ENCODE measurements at regions not wholly inside any gene's neighbourhood (a gene's known extent, or its start where the extent isn't known, plus 50 kb on each side); places are given as distances from the start of the nearest gene placed in this dataset.

DNA sequence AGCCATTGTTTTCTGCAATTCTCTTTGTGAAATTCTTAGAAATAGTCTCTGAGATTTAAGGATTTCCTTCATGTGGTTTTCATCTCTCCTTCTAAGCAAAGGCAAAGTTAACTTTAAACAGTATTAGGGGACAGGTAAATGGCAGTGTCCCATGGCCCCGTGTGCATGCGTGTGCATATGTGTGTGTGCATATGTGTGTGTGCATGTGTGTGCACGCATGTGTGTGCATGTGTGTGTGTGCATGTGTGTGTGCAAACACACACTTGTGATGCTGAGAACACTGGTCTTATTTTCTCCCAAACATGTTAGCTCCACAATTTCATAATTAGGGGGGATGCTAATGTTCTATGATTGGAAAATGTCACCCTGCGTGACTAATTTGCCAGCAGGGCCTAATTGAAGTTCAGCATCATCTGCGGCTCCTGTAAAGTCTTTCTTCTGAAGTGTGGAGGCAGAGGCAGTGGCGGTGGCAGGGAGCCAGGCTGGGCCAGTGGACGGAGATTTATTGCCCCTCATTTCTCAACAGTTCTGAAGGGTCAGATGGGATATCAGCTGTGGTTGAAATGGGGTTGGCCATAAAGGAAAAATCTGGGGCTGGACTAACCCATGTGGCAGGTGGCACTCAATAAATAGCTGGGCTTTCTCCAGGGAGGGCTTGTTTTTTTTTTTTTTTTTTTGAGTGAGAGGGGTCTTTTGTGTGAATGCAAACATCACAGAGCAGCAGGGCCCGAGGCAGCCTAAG is 289.3 kb upstream of the PODXL start:
- Histone ChIP-seq H4K20me1 (ENCODE audit: insufficient read depth, low read length) (no peaks in the 10 kb centered on the region), H3K27ac (ENCODE audit: insufficient read depth, low read length) (no peak overlapping the region), H3K14ac (replicated peaks; ENCODE audit: low read depth, low read length) (no peak overlapping the region), H3K56ac (ENCODE audit: extremely low read depth, insufficient read depth, low read length) (no peak overlapping the region), H4K8ac (ENCODE audit: low read depth in 2 of 2, low read length in 2 of 2) (no peak overlapping the region), H3K9ac (ENCODE audit: low read depth, low read length) (no peak overlapping the region), H3K18ac (ENCODE audit: low read depth, low read length) (no peak overlapping the region), H3K4ac (ENCODE audit: low read depth, low read length) (no peak overlapping the region), H3K9me3 (ENCODE audit: control insufficient read depth, insufficient read depth, low read length) (no peaks in the 10 kb centered on the region), H3K4me3 (ENCODE audit: insufficient read depth, low read depth, low read length) (no peak overlapping the region), H3K4me2 (ENCODE audit: low read depth, low read length) (no peak overlapping the region), H3K4me1 (ENCODE audit: control insufficient read depth, insufficient read depth, low read length) (no peaks in the 10 kb centered on the region; the same call in 1 of the 2 replicates), H3K27me3 (ENCODE audit: control insufficient read depth, insufficient read depth, low read length) (0 out of 2 replicates have a peak, but pooled peaks cover 2% of the 10 kb centered on the region), H2AFZ (replicated peaks; ENCODE audit: low read length, poor library complexity) (no peak overlapping the region), H3K79me1 (ENCODE audit: low read depth in 1 of 2, low read length in 2 of 2) (no peaks in the 10 kb centered on the region), H2AK5ac (ENCODE audit: low read depth, low read length) (no peak overlapping the region), H4K91ac (ENCODE audit: insufficient read depth, low read depth, low read length) (no peak overlapping the region), H2AK9ac (replicated peaks; ENCODE audit: low read depth, low read length, poor library complexity) (no peak overlapping the region), H3K36me3 (ENCODE audit: control insufficient read depth, insufficient read depth, low read length) (no peaks in the 10 kb centered on the region), H2BK15ac (ENCODE audit: low read depth, low read length) (no peak overlapping the region), H4K5ac (ENCODE audit: low read depth, low read length) (no peak overlapping the region), H3K9me1 (ENCODE audit: insufficient read depth, low read length) (no peaks in the 10 kb centered on the region), H2BK5ac (ENCODE audit: low read depth, low read length, poor library complexity, severe bottlenecking) (no peak overlapping the region), H2BK120ac (ENCODE audit: low read depth, low read length) (no peak overlapping the region), H2BK20ac (ENCODE audit: low read depth, low read length) (no peak overlapping the region), H3K23ac (ENCODE audit: low read depth, low read length) (no peak overlapping the region)
- in situ Hi-C loops (cut with MboI; ENCODE audit: low sequenced_read_pairs), result no loop called here
- ATAC-seq (ENCODE audit: low read depth) (no peak), DNase-seq (no peak)
- dilution Hi-C loops (cut with HindIII; ENCODE audit: low sequenced_read_pairs, unreplicated experiment), result no loop called here
- CTCF ChIA-PET, result interaction anchor here (0.6 to 1.7 kb wide), 2 partner anchors 13 to 521 kb away, joined by 3 to 7 read pairs; no protein-coding TSS in a partner anchor
- BruUV-seq (replicated peaks), result no TSS peak
- TF ChIP-seq MAFK (IDR thresholded peaks at IDR 0.05; ENCODE audit: low read depth, low read length) (no peak), RFX5 (IDR thresholded peaks at IDR 0.05; ENCODE audit: low read depth, low read length) (no peak), NFE2L2 (IDR thresholded peaks at IDR 0.05; ENCODE audit: low read depth, low read length) (no peak), POLR2A (IDR thresholded peaks at IDR 0.05; ENCODE audit: low read depth, low read length) (no peak), SMC3 (IDR thresholded peaks at IDR 0.05; ENCODE audit: low read depth, low read length) (no peak), BHLHE40 (IDR thresholded peaks at IDR 0.05; ENCODE audit: low read depth, low read length) (no peak), CHD1 (IDR thresholded peaks at IDR 0.05; ENCODE audit: low read depth, low read length) (no peak), CEBPB (IDR thresholded peaks at IDR 0.05; ENCODE audit: low read depth, low read length) (no peak), MAZ (IDR thresholded peaks at IDR 0.05; ENCODE audit: borderline replicate concordance, low read depth, low read length) (no peak), FOS (IDR thresholded peaks at IDR 0.05; ENCODE audit: low read depth, low read length) (no peak)
- TF ChIP-seq, protein P1, sequence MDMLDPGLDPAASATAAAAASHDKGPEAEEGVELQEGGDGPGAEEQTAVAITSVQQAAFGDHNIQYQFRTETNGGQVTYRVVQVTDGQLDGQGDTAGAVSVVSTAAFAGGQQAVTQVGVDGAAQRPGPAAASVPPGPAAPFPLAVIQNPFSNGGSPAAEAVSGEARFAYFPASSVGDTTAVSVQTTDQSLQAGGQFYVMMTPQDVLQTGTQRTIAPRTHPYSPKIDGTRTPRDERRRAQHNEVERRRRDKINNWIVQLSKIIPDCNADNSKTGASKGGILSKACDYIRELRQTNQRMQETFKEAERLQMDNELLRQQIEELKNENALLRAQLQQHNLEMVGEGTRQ (IDR thresholded peaks at IDR 0.05; ENCODE audit: low read depth, low read length), result no peak
- TF ChIP-seq, protein P2, sequence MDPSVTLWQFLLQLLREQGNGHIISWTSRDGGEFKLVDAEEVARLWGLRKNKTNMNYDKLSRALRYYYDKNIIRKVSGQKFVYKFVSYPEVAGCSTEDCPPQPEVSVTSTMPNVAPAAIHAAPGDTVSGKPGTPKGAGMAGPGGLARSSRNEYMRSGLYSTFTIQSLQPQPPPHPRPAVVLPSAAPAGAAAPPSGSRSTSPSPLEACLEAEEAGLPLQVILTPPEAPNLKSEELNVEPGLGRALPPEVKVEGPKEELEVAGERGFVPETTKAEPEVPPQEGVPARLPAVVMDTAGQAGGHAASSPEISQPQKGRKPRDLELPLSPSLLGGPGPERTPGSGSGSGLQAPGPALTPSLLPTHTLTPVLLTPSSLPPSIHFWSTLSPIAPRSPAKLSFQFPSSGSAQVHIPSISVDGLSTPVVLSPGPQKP (IDR thresholded peaks at IDR 0.05; ENCODE audit: borderline replicate concordance, low read depth, low read length), result no peak
- TF ChIP-seq, protein P3, sequence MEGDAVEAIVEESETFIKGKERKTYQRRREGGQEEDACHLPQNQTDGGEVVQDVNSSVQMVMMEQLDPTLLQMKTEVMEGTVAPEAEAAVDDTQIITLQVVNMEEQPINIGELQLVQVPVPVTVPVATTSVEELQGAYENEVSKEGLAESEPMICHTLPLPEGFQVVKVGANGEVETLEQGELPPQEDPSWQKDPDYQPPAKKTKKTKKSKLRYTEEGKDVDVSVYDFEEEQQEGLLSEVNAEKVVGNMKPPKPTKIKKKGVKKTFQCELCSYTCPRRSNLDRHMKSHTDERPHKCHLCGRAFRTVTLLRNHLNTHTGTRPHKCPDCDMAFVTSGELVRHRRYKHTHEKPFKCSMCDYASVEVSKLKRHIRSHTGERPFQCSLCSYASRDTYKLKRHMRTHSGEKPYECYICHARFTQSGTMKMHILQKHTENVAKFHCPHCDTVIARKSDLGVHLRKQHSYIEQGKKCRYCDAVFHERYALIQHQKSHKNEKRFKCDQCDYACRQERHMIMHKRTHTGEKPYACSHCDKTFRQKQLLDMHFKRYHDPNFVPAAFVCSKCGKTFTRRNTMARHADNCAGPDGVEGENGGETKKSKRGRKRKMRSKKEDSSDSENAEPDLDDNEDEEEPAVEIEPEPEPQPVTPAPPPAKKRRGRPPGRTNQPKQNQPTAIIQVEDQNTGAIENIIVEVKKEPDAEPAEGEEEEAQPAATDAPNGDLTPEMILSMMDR (conservative IDR thresholded peaks at IDR 0.05; ENCODE audit: low read depth, low read length), result no peak
- POLR2A ChIA-PET (ENCODE audit: unreplicated experiment), result no interaction called here
- intact Hi-C loops (cut with micrococcal nuclease), result no loop called here
- WGBS, 2 experiments (ENCODE audit: extremely low coverage in 2 of 2, insufficient read length in 1 of 2), result 40% methylated on average over 1 of the region's 8 CpGs; no CpG with 5 or more reads in 1 of the 2 experiments

Data from IMR-90 (cell line).